Karpas-422 (cell line): ENCODE measurements at regions not wholly inside any gene's neighbourhood (a gene's known extent, or its start where the extent isn't known, plus 50 kb on each side); places are given as distances from the start of the nearest gene placed in this dataset.

Source experiments
- DNase-seq: peaks from one replicate; pipeline ENCODE4 v3.0.0-alpha.2; 2015
- H2AFZ ChIP-seq: fragments of 200-600 bp; sonication (generic); 2 replicates; pipeline ENCODE4 v1.6.1; 2014; ENCODE audit warnings: antibody characterized with exemption, low read length, mixed read lengths
- H3K27ac ChIP-seq: fragments of 200-600 bp; sonication (generic); 2 replicates; pipeline ENCODE4 v1.5.1; 2014; ENCODE audit warnings: mild to moderate bottlenecking, low read length, moderate library complexity
- H3K27me3 ChIP-seq: fragments of 200-600 bp; sonication (generic); 2 replicates; pipeline ENCODE4 v1.6.1; 2014; ENCODE audit warnings: low read length, mixed read lengths
- H3K36me3 ChIP-seq: fragments of 200-600 bp; sonication (generic); 2 replicates; pipeline ENCODE4 v1.6.1; 2014; ENCODE audit warnings: low read length, mixed read lengths; ENCODE audit not compliant: insufficient read depth
- H3K4me1 ChIP-seq: fragments of 200-600 bp; sonication (generic); 2 replicates; pipeline ENCODE4 v1.6.1; 2014; ENCODE audit warnings: mild to moderate bottlenecking, low read length, mixed read lengths
- H3K4me2 ChIP-seq: fragments of 200-600 bp; sonication (generic); 2 replicates; pipeline ENCODE4 v1.6.1; 2014; ENCODE audit warnings: low read length, low read depth, mild to moderate bottlenecking; ENCODE audit not compliant: poor library complexity, severe bottlenecking
- H3K4me3 ChIP-seq: fragments of 200-600 bp; sonication (generic); 2 replicates; pipeline ENCODE4 v1.5.1; 2014; ENCODE audit warnings: mild to moderate bottlenecking, antibody characterized with exemption, low read length, mixed read lengths
- H3K79me2 ChIP-seq: fragments of 200-600 bp; sonication (generic); 2 replicates; pipeline ENCODE4 v1.6.1; 2014; ENCODE audit warnings: mild to moderate bottlenecking, low read length, mixed read lengths
- H3K9ac ChIP-seq: fragments of 200-600 bp; sonication (generic); 2 replicates; pipeline ENCODE4 v1.6.0; 2014; ENCODE audit warnings: low read length
- H3K9me2 ChIP-seq: fragments of 200-600 bp; sonication (generic), shearing (Covaris generic); replicated peaks from 2 replicates; pipeline ENCODE4 v1.6.0; 2014; ENCODE audit warnings: mild to moderate bottlenecking, low read length, moderate library complexity; ENCODE audit not compliant: insufficient read depth
- H3K9me3 ChIP-seq: fragments of 300-700, 200-600 bp; sonication (generic); 2 replicates; pipeline ENCODE4 v1.6.1; 2014; ENCODE audit warnings: low read length, mixed read lengths
- H4K20me1 ChIP-seq: fragments of 200-600 bp; sonication (generic); 2 replicates; pipeline ENCODE4 v1.6.1; 2014; ENCODE audit warnings: mild to moderate bottlenecking, antibody characterized with exemption, low read length, low read depth; ENCODE audit not compliant: insufficient read depth

- no peaks in the 10 kb centered on the region for H3K9me2 ChIP-seq
- DNase-seq: no peak
- peaks cover 7% of the 10 kb centered on the region for H3K4me1 ChIP-seq
- H2AFZ ChIP-seq: no peak overlapping the region
- H3K4me2 ChIP-seq: no peak overlapping the region
- H3K36me3 ChIP-seq: no peaks in the 10 kb centered on the region
- H3K4me3 ChIP-seq: no peak overlapping the region
- no peaks in the 10 kb centered on the region for H3K9me3 ChIP-seq
- H3K79me2 ChIP-seq: no peaks in the 10 kb centered on the region
- no peaks in the 10 kb centered on the region for H4K20me1 ChIP-seq
- no peak overlapping the region for H3K27ac ChIP-seq
- H3K9ac ChIP-seq: no peak overlapping the region
- H3K27me3 ChIP-seq: no peaks in the 10 kb centered on the region
Observed at GRCh38 chr19:28883241-28883693, 329.7 kb downstream of the UQCRFS1 start.

GRCh38 chr19:28882818-28883217 is 330.1 kb downstream of the UQCRFS1 start:
- Histone ChIP-seq H3K36me3 (no peaks in the 10 kb centered on the region), H3K9me3 (no peaks in the 10 kb centered on the region), H3K4me1 (peaks cover 7% of the 10 kb centered on the region), H2AFZ (no peak overlapping the region), H3K79me2 (no peaks in the 10 kb centered on the region), H3K4me3 (no peak overlapping the region), H3K27me3 (no peaks in the 10 kb centered on the region), H3K27ac (no peak overlapping the region), H3K9me2 (no peaks in the 10 kb centered on the region), H3K4me2 (no peak overlapping the region), H3K9ac (no peak overlapping the region), H4K20me1 (no peaks in the 10 kb centered on the region)
- DNase-seq: no peak

GRCh38 chr19:28881616-28882015 is 331.3 kb downstream of the UQCRFS1 start:
- Histone ChIP-seq H3K9me2 (no peaks in the 10 kb centered on the region), H3K4me1 (peaks cover 7% of the 10 kb centered on the region), H3K9me3 (no peaks in the 10 kb centered on the region)

GRCh38 chr19:28880735-28881401 is 332.1 kb downstream of the UQCRFS1 start:
- no peaks in the 10 kb centered on the region for H3K9me3 ChIP-seq

More at GRCh38 chr19:28881616-28882015, 331.3 kb downstream of the UQCRFS1 start:
- H3K27ac ChIP-seq: no peak overlapping the region
- no peak overlapping the region for H3K9ac ChIP-seq
- H2AFZ ChIP-seq: no peak overlapping the region
- H3K4me2 ChIP-seq: no peak overlapping the region
- no peaks in the 10 kb centered on the region for H3K79me2 ChIP-seq
- H3K36me3 ChIP-seq: no peaks in the 10 kb centered on the region
- H3K4me3 ChIP-seq: no peak overlapping the region
- no peaks in the 10 kb centered on the region for H4K20me1 ChIP-seq
- H3K27me3 ChIP-seq: no peaks in the 10 kb centered on the region
- peak; percentile 74 for DNase-seq

GRCh38 chr19:28878862-28879566 is 333.9 kb downstream of the UQCRFS1 start:
- Histone ChIP-seq H3K9me3 (no peaks in the 10 kb centered on the region), H2AFZ (no peak overlapping the region), H3K27ac (no peak overlapping the region), H3K9me2 (no peaks in the 10 kb centered on the region), H3K36me3 (no peaks in the 10 kb centered on the region), H3K27me3 (no peaks in the 10 kb centered on the region), H3K4me3 (no peak overlapping the region), H3K4me1 (peaks cover 7% of the 10 kb centered on the region), H3K4me2 (no peak overlapping the region), H3K79me2 (no peaks in the 10 kb centered on the region), H3K9ac (no peak overlapping the region), H4K20me1 (no peaks in the 10 kb centered on the region)
- DNase-seq: peak; percentile 90

More at GRCh38 chr19:28880735-28881401, 332.1 kb downstream of the UQCRFS1 start:
- H3K4me3 ChIP-seq: no peak overlapping the region
- H3K4me2 ChIP-seq: no peak overlapping the region
- no peaks in the 10 kb centered on the region for H4K20me1 ChIP-seq
- H3K36me3 ChIP-seq: no peaks in the 10 kb centered on the region
- no peak overlapping the region for H3K27ac ChIP-seq
- no peak overlapping the region for H3K9ac ChIP-seq
- no peak overlapping the region for H2AFZ ChIP-seq
- H3K79me2 ChIP-seq: no peaks in the 10 kb centered on the region
- DNase-seq: no peak
- no peaks in the 10 kb centered on the region for H3K27me3 ChIP-seq
- H3K4me1 ChIP-seq: peaks cover 7% of the 10 kb centered on the region
- no peaks in the 10 kb centered on the region for H3K9me2 ChIP-seq

GRCh38 chr19:28876609-28877123 is 336.3 kb downstream of the UQCRFS1 start:
- Histone ChIP-seq H3K27me3 (no peaks in the 10 kb centered on the region), H3K79me2 (no peaks in the 10 kb centered on the region), H3K27ac (no peak overlapping the region), H3K4me1 (peaks cover 4% of the 10 kb centered on the region), H3K36me3 (no peaks in the 10 kb centered on the region), H3K9me2 (no peaks in the 10 kb centered on the region), H3K4me3 (no peak overlapping the region), H3K9ac (no peak overlapping the region), H2AFZ (no peak overlapping the region), H3K9me3 (no peaks in the 10 kb centered on the region), H3K4me2 (no peak overlapping the region), H4K20me1 (no peaks in the 10 kb centered on the region)
- no peak for DNase-seq

- Histone ChIP-seq H3K9ac (no peak overlapping the region), H3K4me3 (no peak overlapping the region), H2AFZ (no peak overlapping the region), H3K9me3 (no peaks in the 10 kb centered on the region), H3K27me3 (no peaks in the 10 kb centered on the region), H3K36me3 (no peaks in the 10 kb centered on the region), H3K4me1 (peaks cover 4% of the 10 kb centered on the region), H3K79me2 (no peaks in the 10 kb centered on the region), H3K9me2 (no peaks in the 10 kb centered on the region), H3K27ac (no peak overlapping the region), H4K20me1 (no peaks in the 10 kb centered on the region), H3K4me2 (no peak overlapping the region)
- DNase-seq: no peak
Observed at GRCh38 chr19:28874742-28875141, 338.2 kb downstream of the UQCRFS1 start.

GRCh38 chr19:28873301-28873700 is 339.6 kb downstream of the UQCRFS1 start:
- Histone ChIP-seq H3K9me3 (no peaks in the 10 kb centered on the region), H3K27me3 (no peaks in the 10 kb centered on the region), H2AFZ (no peak overlapping the region), H3K9me2 (no peaks in the 10 kb centered on the region), H3K9ac (no peak overlapping the region), H3K27ac (no peak overlapping the region), H3K79me2 (no peaks in the 10 kb centered on the region), H3K4me3 (no peak overlapping the region), H3K4me2 (no peak overlapping the region), H3K36me3 (no peaks in the 10 kb centered on the region), H4K20me1 (no peaks in the 10 kb centered on the region), H3K4me1 (peaks cover 10% of the 10 kb centered on the region)
- DNase-seq: no peak
